Left lung (tissue), 4 donors: ENCODE measurements at regions not wholly inside any gene's neighbourhood (a gene's known extent, or its start where the extent isn't known, plus 50 kb on each side); places are given as distances from the start of the nearest gene placed in this dataset.
"Not testable (repeated sequence)": the region's sequence is repeated elsewhere in the genome, so short reads cannot be mapped to it uniquely, and the experiment has no call there.

ENCODE experiments used
- ATAC-seq: fragments of 200-7000 bp; cut with Tn5 transposase; one replicate; pipeline ENCODE4 v1.9.1; 2020; ENCODE audit warnings: moderate library complexity
- DNase-seq, 4 donors: peaks; one replicate each; pipeline ENCODE4 v3.0.0-alpha.2; 2013 to 2020
- H3K27ac ChIP-seq, 2 donors: fragments of 200-600 bp; sonication (generic) in 1 of 2; one replicate each; pipeline versions ENCODE4 v1.5.0 to v1.8.0; 2020 to 2021
- H3K27me3 ChIP-seq, 2 donors: fragments of 200-600 bp; sonication (generic) in 1 of 2; one replicate each; pipeline versions ENCODE4 v1.5.0 to v1.8.0; 2020 to 2021
- H3K36me3 ChIP-seq, 2 donors: fragments of 200-600 bp; sonication (generic) in 1 of 2; one replicate each; pipeline versions ENCODE4 v1.5.0 to v1.8.0; 2020 to 2021
- H3K4me1 ChIP-seq, 2 donors: fragments of 200-600 bp; one replicate each; pipeline ENCODE4 v1.8.0; 2021
- H3K4me3 ChIP-seq, 2 donors: fragments of 200-600 bp; sonication (generic) in 1 of 2; one replicate each; pipeline versions ENCODE4 v1.5.0 to v1.8.0; 2020 to 2021; ENCODE audit warnings: mild to moderate bottlenecking in 1 of 2
- H3K9me3 ChIP-seq, 2 donors: fragments of 200-600 bp; sonication (generic) in 1 of 2; one replicate each; pipeline versions ENCODE4 v1.5.0 to v1.8.0; 2020 to 2021
- CTCF ChIP-seq, 2 donors: fragments of 200-600 bp; sonication (generic) in 1 of 2; IDR thresholded peaks; one replicate each; pipeline versions ENCODE4 v1.5.0 to v1.8.0; 2021; ENCODE audit warnings: antibody characterized with exemption in 2 of 2
- intact Hi-C, 2 donors: fragments of 100-400 bp; cut with DNase I; formaldehyde crosslinking; loops; one replicate each; pipeline versions ENCODE4 v1.11.2 to v1.14.2; 2022
- donor health status: DM: no; HTN: yes; CAD: no.
- donor health status: DM: no; HTN: no; CAD: no.

- Histone ChIP-seq H3K4me3 (no peak overlapping the region), H3K4me1 (no peaks in the 10 kb centered on the region), H3K36me3 (no peaks in the 10 kb centered on the region), H3K9me3 (no peaks in the 10 kb centered on the region), H3K27me3 (no peaks in the 10 kb centered on the region), H3K27ac (no peak overlapping the region)
- DNase-seq, result no peak
- intact Hi-C loops, result no loop called here
- ATAC-seq, result no peak
- no peak for TF ChIP-seq CTCF (IDR thresholded peaks at IDR 0.05)
These were observed 173.1 kb downstream of the TGFB2 start for GRCh38 chr1:218518216-218518740.

GRCh38 chr1:218520646-218521045 lies 175.5 kb downstream of the TGFB2 start:
- ATAC-seq, H3K27ac ChIP-seq, H3K9me3 ChIP-seq, H3K36me3 ChIP-seq, H3K27me3 ChIP-seq, H3K4me1 ChIP-seq, H3K4me3 ChIP-seq, DNase-seq, intact Hi-C loops: not testable (repeated sequence)

- DNase-seq, result peak in 1 of 4 donors; percentile 36
- Histone ChIP-seq H3K36me3 (no peaks in the 10 kb centered on the region), H3K27me3 (no peaks in the 10 kb centered on the region), H3K4me1 (peaks cover 4 to 5% of the 10 kb centered on the region in 2 donors), H3K27ac (no peak overlapping the region), H3K4me3 (no peak overlapping the region), H3K9me3 (no peaks in the 10 kb centered on the region)
- ATAC-seq, result peak; percentile 91
- TF ChIP-seq CTCF (IDR thresholded peaks at IDR 0.05), result peak; percentile 44 to 53
- intact Hi-C loops, result no loop called here
These were observed 176.5 kb downstream of the TGFB2 start for GRCh38 chr1:218521414-218522169.

GRCh38 chr1:218524526-218524925 lies 179.4 kb downstream of the TGFB2 start:
- Histone ChIP-seq H3K4me3 (no peak overlapping the region), H3K9me3 (no peaks in the 10 kb centered on the region), H3K36me3 (no peaks in the 10 kb centered on the region), H3K27ac (no peak overlapping the region), H3K27me3 (no peaks in the 10 kb centered on the region), H3K4me1 (peaks cover 4 to 5% of the 10 kb centered on the region in 2 donors)
- ATAC-seq, result peak; percentile 77
- intact Hi-C loops, result no loop called here
- peak in 1 of 4 donors; percentile 45 for DNase-seq
- no peak for TF ChIP-seq CTCF (IDR thresholded peaks at IDR 0.05)

GRCh38 chr1:218525031-218525430 lies 179.9 kb downstream of the TGFB2 start:
- no peaks in the 10 kb centered on the region for H3K36me3 ChIP-seq
- intact Hi-C loops, result no loop called here
- ATAC-seq (no peak), DNase-seq (no peak)
- no peaks in the 10 kb centered on the region for H3K9me3 ChIP-seq
- H3K27ac ChIP-seq, result no peak overlapping the region
- TF ChIP-seq CTCF (IDR thresholded peaks at IDR 0.05), result no peak
- H3K4me3 ChIP-seq, result no peak overlapping the region
- H3K4me1 ChIP-seq, result peaks cover 4 to 5% of the 10 kb centered on the region in 2 donors
- H3K27me3 ChIP-seq, result no peaks in the 10 kb centered on the region
